MM.1S (cell line): ENCODE measurements at regions not wholly inside any gene's neighbourhood (a gene's known extent, or its start where the extent isn't known, plus 50 kb on each side); places are given as distances from the start of the nearest gene placed in this dataset.

Source experiments
- DNase-seq: peaks from one replicate; pipeline ENCODE4 v3.0.0-alpha.2; 2015
- H2AFZ ChIP-seq: fragments of 300-600 bp; sonication (generic); 2 replicates; pipeline ENCODE4 v1.6.0; 2016; ENCODE audit warnings: antibody characterized with exemption, low read length
- H3F3A ChIP-seq: fragments of 300-600 bp; sonication (generic); 2 replicates; pipeline ENCODE4 v1.6.1; 2016; ENCODE audit warnings: mild to moderate bottlenecking, antibody characterized with exemption, low read length, moderate library complexity, mixed read lengths; ENCODE audit not compliant: insufficient read depth
- H3K27ac ChIP-seq: fragments of 300-600 bp; sonication (generic); 2 replicates; pipeline ENCODE4 v1.5.1; 2016; ENCODE audit warnings: mild to moderate bottlenecking, low read length
- H3K27me3 ChIP-seq: fragments of 300-600 bp; sonication (generic); replicated peaks from 2 replicates; pipeline ENCODE4 v1.6.0; 2016; ENCODE audit warnings: low read length; ENCODE audit not compliant: insufficient read depth
- H3K36me3 ChIP-seq: fragments of 300-600 bp; sonication (generic); replicated peaks from 2 replicates; pipeline ENCODE4 v1.6.1; 2016; ENCODE audit warnings: mild to moderate bottlenecking, low read length, mixed read lengths; ENCODE audit not compliant: insufficient read depth
- H3K4me1 ChIP-seq: fragments of 300-600 bp; sonication (generic); 2 replicates; pipeline ENCODE4 v1.6.1; 2016; ENCODE audit warnings: low read length, mixed read lengths
- H3K4me2 ChIP-seq: fragments of 300-600 bp; sonication (generic); 2 replicates; pipeline ENCODE4 v1.6.0; 2016; ENCODE audit warnings: low read depth, low read length
- H3K4me3 ChIP-seq: fragments of 300-600 bp; sonication (generic); 2 replicates; pipeline ENCODE4 v1.5.1; 2016; ENCODE audit warnings: low read length, mixed read lengths
- H3K79me2 ChIP-seq: fragments of 300-600 bp; sonication (generic); 2 replicates; pipeline ENCODE4 v1.6.1; 2016; ENCODE audit warnings: mixed run types, low read length, mixed read lengths
- H3K9ac ChIP-seq: fragments of 300-600 bp; sonication (generic); 2 replicates; pipeline ENCODE4 v1.6.1; 2016; ENCODE audit warnings: low read length, mixed read lengths
- H3K9me2 ChIP-seq: fragments of 300-600 bp; sonication (generic); replicated peaks from 2 replicates; pipeline ENCODE4 v1.6.1; 2016; ENCODE audit warnings: mild to moderate bottlenecking, low read length, mixed read lengths; ENCODE audit not compliant: insufficient read depth
- H3K9me3 ChIP-seq: fragments of 300-600 bp; sonication (generic); replicated peaks from 2 replicates; pipeline ENCODE4 v1.6.1; 2016; ENCODE audit warnings: mild to moderate bottlenecking, low read length, mixed read lengths; ENCODE audit not compliant: insufficient read depth
- H4K20me1 ChIP-seq: fragments of 300-600 bp; sonication (generic); 2 replicates; pipeline ENCODE4 v1.6.1; 2016; ENCODE audit warnings: mild to moderate bottlenecking, low read length, moderate library complexity, mixed read lengths; ENCODE audit not compliant: insufficient read depth
- CTCF ChIP-seq: fragments of 300-600 bp; sonication (generic); IDR thresholded peaks from 2 replicates; pipeline ENCODE4 v1.5.1; 2016; ENCODE audit warnings: antibody characterized with exemption, low read length, mixed read lengths
- EZH2 ChIP-seq: fragments of 300-600 bp; sonication (generic); optimal IDR thresholded peaks from 2 replicates; pipeline ENCODE3; 2017; ENCODE audit warnings: low read depth, mild to moderate bottlenecking, antibody characterized with exemption, low read length, mixed read lengths
- EZH2phosphoT487 ChIP-seq: fragments of 300-600 bp; sonication (generic); IDR thresholded peaks from 2 replicates; pipeline ENCODE4 v1.6.1; 2018; ENCODE audit warnings: antibody characterized with exemption, low read length

- DNase-seq, result no peak
- H3F3A ChIP-seq, result no peaks in the 10 kb centered on the region
- H3K9me2 ChIP-seq, result no peaks in the 10 kb centered on the region
- no peaks in the 10 kb centered on the region for H3K4me1 ChIP-seq
- no peaks in the 10 kb centered on the region for H3K36me3 ChIP-seq
- no peak for TF ChIP-seq EZH2
- no peak for TF ChIP-seq EZH2phosphoT487
- TF ChIP-seq CTCF, result no peak
- H3K9me3 ChIP-seq, result no peaks in the 10 kb centered on the region
- H3K27ac ChIP-seq, result no peak overlapping the region
- H3K9ac ChIP-seq, result no peak overlapping the region
- H3K4me3 ChIP-seq, result no peak overlapping the region
- no peaks in the 10 kb centered on the region for H3K79me2 ChIP-seq
- no peak overlapping the region for H2AFZ ChIP-seq
- no peak overlapping the region for H3K4me2 ChIP-seq
- no peaks in the 10 kb centered on the region for H4K20me1 ChIP-seq
- H3K27me3 ChIP-seq, result no peaks in the 10 kb centered on the region
Measured at GRCh38 chr13:94933936-94934335, 221.6 kb upstream of the SOX21 start.

- no peak overlapping the region for H3K9ac ChIP-seq
- H3K36me3 ChIP-seq, result no peaks in the 10 kb centered on the region
- H3K27ac ChIP-seq, result no peak overlapping the region
- H3K4me1 ChIP-seq, result no peaks in the 10 kb centered on the region
- H3K9me3 ChIP-seq, result no peaks in the 10 kb centered on the region
- H3K9me2 ChIP-seq, result no peaks in the 10 kb centered on the region
- H3K4me3 ChIP-seq, result no peak overlapping the region
- H4K20me1 ChIP-seq, result no peaks in the 10 kb centered on the region
- no peaks in the 10 kb centered on the region for H3F3A ChIP-seq
- no peaks in the 10 kb centered on the region for H3K27me3 ChIP-seq
- H3K79me2 ChIP-seq, result no peaks in the 10 kb centered on the region
- no peak for DNase-seq
- no peak overlapping the region for H2AFZ ChIP-seq
- H3K4me2 ChIP-seq, result no peak overlapping the region
- TF ChIP-seq EZH2 (no peak), EZH2phosphoT487 (no peak)
Measured at GRCh38 chr13:94933230-94933751, 220.9 kb upstream of the SOX21 start.

GRCh38 chr13:94928127-94928775 is 215.9 kb upstream of the SOX21 start:
- TF ChIP-seq EZH2phosphoT487 (no peak), EZH2 (no peak), CTCF (no peak)
- no peak overlapping the region for H2AFZ ChIP-seq
- no peak overlapping the region for H3K4me2 ChIP-seq
- no peaks in the 10 kb centered on the region for H4K20me1 ChIP-seq
- H3K9me2 ChIP-seq, result no peaks in the 10 kb centered on the region
- no peaks in the 10 kb centered on the region for H3K4me1 ChIP-seq
- H3K9me3 ChIP-seq, result no peaks in the 10 kb centered on the region
- no peak overlapping the region for H3K27ac ChIP-seq
- no peak overlapping the region for H3K4me3 ChIP-seq
- H3F3A ChIP-seq, result no peaks in the 10 kb centered on the region
- no peak overlapping the region for H3K9ac ChIP-seq
- DNase-seq, result no peak
- no peaks in the 10 kb centered on the region for H3K36me3 ChIP-seq
- H3K27me3 ChIP-seq, result no peaks in the 10 kb centered on the region
- no peaks in the 10 kb centered on the region for H3K79me2 ChIP-seq

GRCh38 chr13:94925263-94925662 is 212.9 kb upstream of the SOX21 start:
- no peak overlapping the region for H3K4me3 ChIP-seq
- no peaks in the 10 kb centered on the region for H3F3A ChIP-seq
- H3K79me2 ChIP-seq, result no peaks in the 10 kb centered on the region
- H3K9ac ChIP-seq, result no peak overlapping the region
- H3K9me2 ChIP-seq, result no peaks in the 10 kb centered on the region
- H3K4me1 ChIP-seq, result no peaks in the 10 kb centered on the region
- DNase-seq, result no peak
- H3K36me3 ChIP-seq, result no peaks in the 10 kb centered on the region
- no peaks in the 10 kb centered on the region for H4K20me1 ChIP-seq
- TF ChIP-seq CTCF (no peak), EZH2phosphoT487 (no peak), EZH2 (no peak)
- H2AFZ ChIP-seq, result no peak overlapping the region
- H3K9me3 ChIP-seq, result no peaks in the 10 kb centered on the region
- H3K4me2 ChIP-seq, result no peak overlapping the region
- H3K27me3 ChIP-seq, result no peaks in the 10 kb centered on the region
- no peak overlapping the region for H3K27ac ChIP-seq
